GM19438 (cell line): ENCODE measurements at regions not wholly inside any gene's neighbourhood (a gene's known extent, or its start where the extent isn't known, plus 50 kb on each side); places are given as distances from the start of the nearest gene placed in this dataset.

Experiments used
- ATAC-seq: cut with Tn5 transposase; IDR thresholded peaks from one replicate; pipeline ENCODE4 v1.9.1; 2021; ENCODE audit warnings: low read depth; ENCODE audit not compliant: unreplicated experiment

GRCh38 chr6:105748737-105749161 is 337.4 kb upstream of the PRDM1 start:
- ATAC-seq, result no peak

GRCh38 chr6:105747823-105748405 is 338.2 kb upstream of the PRDM1 start:
- ATAC-seq, result no peak

- no peak for ATAC-seq
Measured at GRCh38 chr6:105746509-105746908, 339.6 kb upstream of the PRDM1 start.

GRCh38 chr6:105746130-105746505 is 340.0 kb upstream of the PRDM1 start:
- no peak for ATAC-seq

GRCh38 chr6:105745464-105746129 is 340.5 kb upstream of the PRDM1 start:
- ATAC-seq, result no peak

GRCh38 chr6:105744815-105745214 is 341.3 kb upstream of the PRDM1 start:
- ATAC-seq, result no peak

- no peak for ATAC-seq
Measured at GRCh38 chr6:105740946-105741645, 338.2 kb upstream of the PREP start.

GRCh38 chr6:105739764-105740163 is 336.9 kb upstream of the PREP start:
- ATAC-seq, result no peak

- ATAC-seq, result no peak
Measured at GRCh38 chr6:105733556-105734162, 330.8 kb upstream of the PREP start.

- no peak for ATAC-seq
Measured at GRCh38 chr6:105728995-105729394, 326.1 kb upstream of the PREP start.

- ATAC-seq, result no peak
Measured at GRCh38 chr6:105726902-105727655, 324.2 kb upstream of the PREP start.

GRCh38 chr6:105714846-105715245 is 312.0 kb upstream of the PREP start:
- no peak for ATAC-seq

- no peak for ATAC-seq
Measured at GRCh38 chr6:105713474-105714118, 310.7 kb upstream of the PREP start.

GRCh38 chr6:105711216-105711615 is 308.3 kb upstream of the PREP start:
- ATAC-seq, result no peak

- no peak for ATAC-seq
Measured at GRCh38 chr6:105705608-105706007, 302.7 kb upstream of the PREP start.

GRCh38 chr6:105695461-105695860 is 292.6 kb upstream of the PREP start:
- ATAC-seq, result no peak

GRCh38 chr6:105692613-105693215 is 289.8 kb upstream of the PREP start:
- no peak for ATAC-seq

GRCh38 chr6:105691971-105692370 is 289.1 kb upstream of the PREP start:
- ATAC-seq, result no peak

- no peak for ATAC-seq
Measured at GRCh38 chr6:105691081-105691480, 288.2 kb upstream of the PREP start.

GRCh38 chr6:105688573-105688972 is 285.7 kb upstream of the PREP start:
- no peak for ATAC-seq
